ENCODE measurements at regions not wholly inside any gene's neighbourhood (a gene's known extent, or its start where the extent isn't known, plus 50 kb on each side); places are given as distances from the start of the nearest gene placed in this dataset.
"Not testable (repeated sequence)": the region's sequence is repeated elsewhere in the genome, so short reads cannot be mapped to it uniquely, and the experiment has no call there.

- ATAC-seq (no peak), DNase-seq (ENCODE audit: low spot score in 2 of 2) (no peak)
- Mint-ChIP-seq H3K36me3 (peaks cover 0 to 14% of the 10 kb centered on the region in 2 donors), H3K9me3 (peaks cover 7 to 17% of the 10 kb centered on the region in 2 donors), H3K27ac (peak overlapping the region in 1 of 2 donors; percentile 26)
These were observed 73.5 kb upstream of the RASGRP1 start for GRCh38 chr15:38638126-38638525.

GRCh38 chr15:38638811-38639210, 74.2 kb upstream of the RASGRP1 start:
- H3K36me3 Mint-ChIP-seq, result peaks cover 0 to 14% of the 10 kb centered on the region in 2 donors
- ATAC-seq, result peak in 1 of 2 donors; percentile 41
- no peak for DNase-seq (ENCODE audit: low spot score in 2 of 2)

GRCh38 chr15:38642689-38643270, 78.2 kb upstream of the RASGRP1 start:
- peaks cover 0 to 8% of the 10 kb centered on the region in 2 donors for H3K9me3 Mint-ChIP-seq
- ATAC-seq (no peak), DNase-seq (ENCODE audit: low spot score in 2 of 2) (no peak)
- H3K36me3 Mint-ChIP-seq, result peaks cover 0 to 8% of the 10 kb centered on the region in 2 donors
- H3K27ac Mint-ChIP-seq, result peak overlapping the region; percentile 30 to 50

More at GRCh38 chr15:38638811-38639210, 74.2 kb upstream of the RASGRP1 start:
- H3K27ac Mint-ChIP-seq, result peak overlapping the region in 1 of 2 donors; percentile 26
- H3K9me3 Mint-ChIP-seq, result peaks cover 7 to 17% of the 10 kb centered on the region in 2 donors

GRCh38 chr15:38644353-38644752, 79.7 kb upstream of the RASGRP1 start:
- DNase-seq (ENCODE audit: low spot score in 2 of 2); ATAC-seq; H3K9me3 Mint-ChIP-seq; H3K27ac Mint-ChIP-seq; H3K36me3 Mint-ChIP-seq: not testable (repeated sequence)

GRCh38 chr15:38646716-38647115, 82.1 kb upstream of the RASGRP1 start:
- peak in 1 of 2 donors; percentile 45 for ATAC-seq
- H3K27ac Mint-ChIP-seq, result no peak overlapping the region
- peaks cover 0 to 11% of the 10 kb centered on the region in 2 donors for H3K36me3 Mint-ChIP-seq
- H3K9me3 Mint-ChIP-seq, result peaks cover 4 to 5% of the 10 kb centered on the region in 2 donors
- DNase-seq (ENCODE audit: low spot score in 2 of 2), result no peak

- DNase-seq (ENCODE audit: low spot score in 2 of 2), result no peak
- ATAC-seq, result no peak
- Mint-ChIP-seq H3K36me3 (peaks cover 0 to 11% of the 10 kb centered on the region in 2 donors), H3K27ac (no peak overlapping the region), H3K9me3 (peaks cover 4 to 5% of the 10 kb centered on the region in 2 donors)
These were observed 83.1 kb upstream of the RASGRP1 start for GRCh38 chr15:38647683-38648082.

GRCh38 chr15:38648121-38648843, 83.7 kb upstream of the RASGRP1 start:
- Mint-ChIP-seq H3K9me3 (peaks cover 4 to 5% of the 10 kb centered on the region in 2 donors), H3K36me3 (peaks cover 1 to 11% of the 10 kb centered on the region in 2 donors), H3K27ac (no peak overlapping the region)
- DNase-seq (ENCODE audit: low spot score in 2 of 2) (no peak), ATAC-seq (no peak)

GRCh38 chr15:38650384-38650783, 85.8 kb upstream of the RASGRP1 start:
- peaks cover 9 to 11% of the 10 kb centered on the region in 2 donors for H3K36me3 Mint-ChIP-seq
- no peak overlapping the region for H3K27ac Mint-ChIP-seq
- peaks cover 4 to 5% of the 10 kb centered on the region in 2 donors for H3K9me3 Mint-ChIP-seq
- DNase-seq (ENCODE audit: low spot score in 2 of 2), result no peak
- ATAC-seq, result no peak

- peaks cover 4 to 5% of the 10 kb centered on the region in 2 donors for H3K9me3 Mint-ChIP-seq
- no peak for ATAC-seq
- no peak for DNase-seq (ENCODE audit: low spot score in 2 of 2)
- peak overlapping the region in 1 of 2 donors; percentile 91 for H3K27ac Mint-ChIP-seq
- H3K36me3 Mint-ChIP-seq, result peaks cover 9 to 11% of the 10 kb centered on the region in 2 donors
These were observed 86.3 kb upstream of the RASGRP1 start for GRCh38 chr15:38650936-38651327.

GRCh38 chr15:38651328-38652038, 86.9 kb upstream of the RASGRP1 start:
- Mint-ChIP-seq H3K36me3 (peaks cover 9 to 11% of the 10 kb centered on the region in 2 donors), H3K27ac (peak overlapping the region in 1 of 2 donors; percentile 91), H3K9me3 (peaks cover 4 to 5% of the 10 kb centered on the region in 2 donors)
- no peak for DNase-seq (ENCODE audit: low spot score in 2 of 2)
- ATAC-seq, result peak; percentile 33 to 67

GRCh38 chr15:38652183-38652794, 87.7 kb upstream of the RASGRP1 start:
- peak overlapping the region in 1 of 2 donors; percentile 91 for H3K27ac Mint-ChIP-seq
- peaks cover 4 to 5% of the 10 kb centered on the region in 2 donors for H3K9me3 Mint-ChIP-seq
- peaks cover 9 to 11% of the 10 kb centered on the region in 2 donors for H3K36me3 Mint-ChIP-seq
- DNase-seq (ENCODE audit: low spot score in 2 of 2) (no peak), ATAC-seq (peak in 1 of 2 donors; percentile 34)

- H3K27ac Mint-ChIP-seq, result peak overlapping the region; percentile 60 to 91
- H3K36me3 Mint-ChIP-seq, result peaks cover 9 to 11% of the 10 kb centered on the region in 2 donors
- H3K9me3 Mint-ChIP-seq, result peaks cover 4 to 5% of the 10 kb centered on the region in 2 donors
- ATAC-seq (peak; percentile 81 to 90), DNase-seq (ENCODE audit: low spot score in 2 of 2) (peak in 1 of 2 donors; percentile 79)
These were observed 88.4 kb upstream of the RASGRP1 start for GRCh38 chr15:38652998-38653397.

GRCh38 chr15:38658431-38658830, 93.8 kb upstream of the RASGRP1 start:
- ATAC-seq, result peak; percentile 60 to 81
- Mint-ChIP-seq H3K27ac (peak overlapping the region in 1 of 2 donors; percentile 68), H3K9me3 (peaks cover 0 to 9% of the 10 kb centered on the region in 2 donors), H3K36me3 (peaks cover 6 to 16% of the 10 kb centered on the region in 2 donors)
- DNase-seq (ENCODE audit: low spot score in 2 of 2), result no peak

- DNase-seq (ENCODE audit: low spot score in 2 of 2) (no peak), ATAC-seq (peak; percentile 73 to 94)
- Mint-ChIP-seq H3K27ac (peak overlapping the region in 1 of 2 donors; percentile 88), H3K36me3 (peaks cover 6 to 9% of the 10 kb centered on the region in 2 donors), H3K9me3 (peaks cover 0 to 9% of the 10 kb centered on the region in 2 donors)
These were observed 96.1 kb upstream of the RASGRP1 start for GRCh38 chr15:38660738-38661137.

- no peak for DNase-seq (ENCODE audit: low spot score in 2 of 2)
- no peak for ATAC-seq
- H3K9me3 Mint-ChIP-seq, result peaks cover under 1 to 9% of the 10 kb centered on the region in 2 donors
- H3K27ac Mint-ChIP-seq, result peak overlapping the region in 1 of 2 donors; percentile 10
- H3K36me3 Mint-ChIP-seq, result peaks cover 11 to 16% of the 10 kb centered on the region in 2 donors
These were observed 97.6 kb upstream of the RASGRP1 start for GRCh38 chr15:38662033-38662802.

GRCh38 chr15:38662805-38663204, 98.2 kb upstream of the RASGRP1 start:
- Mint-ChIP-seq H3K27ac (no peak overlapping the region), H3K9me3 (peaks cover 6 to 14% of the 10 kb centered on the region in 2 donors), H3K36me3 (peaks cover 17 to 21% of the 10 kb centered on the region in 2 donors)

More at GRCh38 chr15:38662805-38663204, 98.2 kb upstream of the RASGRP1 start:
- DNase-seq (ENCODE audit: low spot score in 2 of 2), result no peak
- no peak for ATAC-seq
